ENCODE measurements at regions not wholly inside any gene's neighbourhood (a gene's known extent, or its start where the extent isn't known, plus 50 kb on each side); places are given as distances from the start of the nearest gene placed in this dataset.

GRCh38 chr15:96417760-96418130, 87.2 kb downstream of the NR2F2 start:
- TF ChIP-seq, protein P1, sequence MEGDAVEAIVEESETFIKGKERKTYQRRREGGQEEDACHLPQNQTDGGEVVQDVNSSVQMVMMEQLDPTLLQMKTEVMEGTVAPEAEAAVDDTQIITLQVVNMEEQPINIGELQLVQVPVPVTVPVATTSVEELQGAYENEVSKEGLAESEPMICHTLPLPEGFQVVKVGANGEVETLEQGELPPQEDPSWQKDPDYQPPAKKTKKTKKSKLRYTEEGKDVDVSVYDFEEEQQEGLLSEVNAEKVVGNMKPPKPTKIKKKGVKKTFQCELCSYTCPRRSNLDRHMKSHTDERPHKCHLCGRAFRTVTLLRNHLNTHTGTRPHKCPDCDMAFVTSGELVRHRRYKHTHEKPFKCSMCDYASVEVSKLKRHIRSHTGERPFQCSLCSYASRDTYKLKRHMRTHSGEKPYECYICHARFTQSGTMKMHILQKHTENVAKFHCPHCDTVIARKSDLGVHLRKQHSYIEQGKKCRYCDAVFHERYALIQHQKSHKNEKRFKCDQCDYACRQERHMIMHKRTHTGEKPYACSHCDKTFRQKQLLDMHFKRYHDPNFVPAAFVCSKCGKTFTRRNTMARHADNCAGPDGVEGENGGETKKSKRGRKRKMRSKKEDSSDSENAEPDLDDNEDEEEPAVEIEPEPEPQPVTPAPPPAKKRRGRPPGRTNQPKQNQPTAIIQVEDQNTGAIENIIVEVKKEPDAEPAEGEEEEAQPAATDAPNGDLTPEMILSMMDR (IDR thresholded peaks at IDR 0.05) = no peak
- no peak for TF ChIP-seq POLR2A (IDR thresholded peaks at IDR 0.05)

All from breast epithelium (tissue), 3 donors.